Testis (tissue), 2 donors: ENCODE measurements at regions not wholly inside any gene's neighbourhood (a gene's known extent, or its start where the extent isn't known, plus 50 kb on each side); places are given as distances from the start of the nearest gene placed in this dataset.

Experiments
- DNase-seq: peaks from one replicate; pipeline ENCODE4 v3.0.0-alpha.2; 2019
- H3K27ac ChIP-seq, 2 donors: fragments of 200-600 bp; sonication (generic); one replicate each; pipeline ENCODE4 v1.5.1; 2019
- H3K27me3 ChIP-seq: fragments of 200-600 bp; sonication (generic); one replicate; pipeline ENCODE4 v1.5.1; 2019
- H3K36me3 ChIP-seq: fragments of 200-600 bp; sonication (generic); one replicate; pipeline ENCODE4 v1.5.1; 2017; ENCODE audit warnings: low read depth; ENCODE audit errors: missing control alignments
- H3K4me1 ChIP-seq: fragments of 200-600 bp; sonication (generic); one replicate; pipeline ENCODE4 v1.5.1; 2019
- H3K4me3 ChIP-seq, 2 donors: fragments of 200-600 bp; sonication (generic); one replicate each; pipeline ENCODE4 v1.5.1; 2017 to 2019
- H3K9me3 ChIP-seq: fragments of 200-600 bp; sonication (generic); one replicate; pipeline ENCODE4 v1.5.1; 2017
- POLR2A ChIP-seq: fragments of 450-650 bp; IDR thresholded peaks from one replicate; pipeline ENCODE4 v1.6.1; 2017; ENCODE audit warnings: antibody characterized with exemption, mild to moderate bottlenecking, moderate library complexity
- WGBS, 2 donors: methylation state at CpG; one replicate each; pipeline ENCODE4 v1.1.5; 2018; 5-methylcytosine and 5-hydroxymethylcytosine counted together
- intact Hi-C: fragments of 100-400 bp; cut with DNase I; formaldehyde crosslinking; loops from one replicate; pipeline ENCODE4 v1.15.1; 2023; ENCODE audit warnings: low total_unique reads
- TF ChIP-seq, protein P1 (sequence below), 3 experiments: fragments of 450-650 bp in 2 of 3; fragments of 200-600 bp in 1 of 3; sonication (generic) in 1 of 3; IDR thresholded peaks; one replicate each; pipeline ENCODE4 v1.5.1; 2016 to 2019; ENCODE audit warnings: antibody characterized with exemption in 3 of 3, mild to moderate bottlenecking in 2 of 3, moderate library complexity in 1 of 3

DNA sequence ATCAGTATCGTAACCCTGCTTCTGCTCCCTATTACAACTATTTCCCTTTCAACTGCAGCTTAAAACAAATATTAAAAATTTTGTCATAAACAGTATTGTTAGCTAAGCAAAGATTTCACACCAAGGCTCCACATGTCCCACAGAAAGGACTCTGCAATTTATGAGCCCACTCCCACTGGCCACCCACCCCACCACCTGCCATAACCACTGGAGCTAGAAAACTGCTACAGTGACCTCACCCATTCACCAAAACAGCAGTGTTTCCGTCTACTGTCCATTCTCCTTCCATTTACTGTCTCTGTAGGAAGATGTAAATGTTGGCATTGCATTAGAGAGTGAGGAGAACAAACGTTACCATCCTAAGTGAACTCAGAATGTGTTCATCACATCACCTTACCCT lies 150.9 kb downstream of the IMPG2 start:
- Histone ChIP-seq H3K36me3 (no peaks in the 10 kb centered on the region), H3K27ac (no peak overlapping the region), H3K27me3 (no peaks in the 10 kb centered on the region), H3K4me3 (no peak overlapping the region), H3K4me1 (peaks cover 6% of the 10 kb centered on the region), H3K9me3 (no peaks in the 10 kb centered on the region)
- DNase-seq, result no peak
- WGBS, 2 donors, result 78 to 81% methylated on average over 3 of the region's 3 CpGs
- intact Hi-C loops, result no loop called here
- TF ChIP-seq, protein P1, sequence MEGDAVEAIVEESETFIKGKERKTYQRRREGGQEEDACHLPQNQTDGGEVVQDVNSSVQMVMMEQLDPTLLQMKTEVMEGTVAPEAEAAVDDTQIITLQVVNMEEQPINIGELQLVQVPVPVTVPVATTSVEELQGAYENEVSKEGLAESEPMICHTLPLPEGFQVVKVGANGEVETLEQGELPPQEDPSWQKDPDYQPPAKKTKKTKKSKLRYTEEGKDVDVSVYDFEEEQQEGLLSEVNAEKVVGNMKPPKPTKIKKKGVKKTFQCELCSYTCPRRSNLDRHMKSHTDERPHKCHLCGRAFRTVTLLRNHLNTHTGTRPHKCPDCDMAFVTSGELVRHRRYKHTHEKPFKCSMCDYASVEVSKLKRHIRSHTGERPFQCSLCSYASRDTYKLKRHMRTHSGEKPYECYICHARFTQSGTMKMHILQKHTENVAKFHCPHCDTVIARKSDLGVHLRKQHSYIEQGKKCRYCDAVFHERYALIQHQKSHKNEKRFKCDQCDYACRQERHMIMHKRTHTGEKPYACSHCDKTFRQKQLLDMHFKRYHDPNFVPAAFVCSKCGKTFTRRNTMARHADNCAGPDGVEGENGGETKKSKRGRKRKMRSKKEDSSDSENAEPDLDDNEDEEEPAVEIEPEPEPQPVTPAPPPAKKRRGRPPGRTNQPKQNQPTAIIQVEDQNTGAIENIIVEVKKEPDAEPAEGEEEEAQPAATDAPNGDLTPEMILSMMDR (IDR thresholded peaks at IDR 0.05), result no peak
- TF ChIP-seq POLR2A, result no peak

DNA sequence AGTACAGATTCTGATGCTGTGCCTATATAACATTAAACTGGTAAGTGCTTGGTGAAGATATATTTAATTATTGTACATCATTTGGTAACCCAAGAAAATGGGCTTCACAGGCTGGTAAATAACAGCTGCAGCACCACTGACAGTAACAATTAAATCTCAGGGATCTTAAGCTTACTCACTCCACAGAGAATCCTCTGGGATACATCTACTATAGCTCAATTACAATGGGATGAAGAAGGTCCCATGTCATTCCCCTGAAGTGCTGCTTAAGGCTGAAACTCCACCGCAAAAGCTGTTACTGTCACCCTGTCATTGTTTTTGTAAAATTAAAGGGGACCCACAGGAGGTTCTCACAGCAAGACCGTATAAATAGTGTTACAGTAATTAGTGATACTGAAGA lies 153.0 kb downstream of the IMPG2 start:
- DNase-seq, result no peak
- Histone ChIP-seq H3K4me3 (no peak overlapping the region), H3K36me3 (no peaks in the 10 kb centered on the region), H3K27me3 (no peaks in the 10 kb centered on the region), H3K4me1 (peaks cover 6% of the 10 kb centered on the region), H3K9me3 (no peaks in the 10 kb centered on the region), H3K27ac (no peak overlapping the region)
- TF ChIP-seq, protein P1 (IDR thresholded peaks at IDR 0.05), result no peak
- no peak for TF ChIP-seq POLR2A
- WGBS, 2 donors, result 88 to 89% methylated on average over 2 of the region's 2 CpGs
- intact Hi-C loops, result no loop called here

DNA sequence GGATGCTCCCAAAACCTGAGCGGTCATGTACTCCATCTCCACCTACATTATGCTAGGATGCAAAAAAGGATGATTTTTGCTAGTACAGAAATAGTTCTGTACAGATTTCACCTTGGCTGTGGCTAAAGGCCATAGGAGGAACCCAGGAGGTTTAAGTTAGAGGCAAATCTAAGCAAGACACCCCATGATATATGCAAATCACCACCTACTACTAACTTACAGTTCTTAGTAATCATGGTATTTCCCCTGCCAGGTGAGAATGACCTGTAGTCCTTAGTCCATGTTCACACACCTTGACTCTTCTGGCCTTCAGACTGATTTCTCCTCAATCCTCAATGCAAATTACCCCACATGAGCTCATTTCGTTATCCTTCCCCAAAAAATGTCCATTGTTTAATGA lies 154.2 kb downstream of the IMPG2 start:
- H3K27ac ChIP-seq, result no peak overlapping the region
- peaks cover 6% of the 10 kb centered on the region for H3K4me1 ChIP-seq
- no peaks in the 10 kb centered on the region for H3K36me3 ChIP-seq
- no peaks in the 10 kb centered on the region for H3K9me3 ChIP-seq
- TF ChIP-seq, protein P1 (IDR thresholded peaks at IDR 0.05), result no peak
- TF ChIP-seq POLR2A, result no peak
- 94 to 95% methylated on average over 2 of the region's 2 CpGs for WGBS, 2 donors
- intact Hi-C loops, result no loop called here
- DNase-seq, result no peak
- no peak overlapping the region for H3K4me3 ChIP-seq
- H3K27me3 ChIP-seq, result no peaks in the 10 kb centered on the region

DNA sequence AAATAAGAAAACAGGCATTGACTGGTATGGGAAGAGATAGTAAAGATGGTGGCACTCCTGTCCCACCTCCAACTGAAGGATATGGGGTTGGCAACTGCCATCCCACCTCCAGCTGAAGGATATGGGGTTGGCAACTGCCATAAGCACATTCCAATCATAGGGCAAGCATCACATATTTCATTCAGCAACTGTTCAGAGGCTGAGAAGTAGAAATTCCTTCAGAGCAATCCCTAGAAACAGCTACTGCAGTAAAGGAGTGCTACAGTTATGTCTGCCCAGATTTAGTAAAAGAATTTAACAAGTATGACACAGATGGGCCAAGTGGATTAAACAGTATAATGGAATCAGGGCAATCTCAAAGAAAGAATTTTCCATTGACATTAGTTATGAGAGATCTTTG lies 156.8 kb downstream of the IMPG2 start:
- intact Hi-C loops, result no loop called here
- H3K27ac ChIP-seq, result no peak overlapping the region
- H3K4me3 ChIP-seq, result no peak overlapping the region
- no peaks in the 10 kb centered on the region for H3K36me3 ChIP-seq
- H3K27me3 ChIP-seq, result no peaks in the 10 kb centered on the region
- no peaks in the 10 kb centered on the region for H3K4me1 ChIP-seq
- TF ChIP-seq POLR2A, result no peak
- TF ChIP-seq, protein P1 (IDR thresholded peaks at IDR 0.05), result no peak
- no peak for DNase-seq
- no peaks in the 10 kb centered on the region for H3K9me3 ChIP-seq

DNA sequence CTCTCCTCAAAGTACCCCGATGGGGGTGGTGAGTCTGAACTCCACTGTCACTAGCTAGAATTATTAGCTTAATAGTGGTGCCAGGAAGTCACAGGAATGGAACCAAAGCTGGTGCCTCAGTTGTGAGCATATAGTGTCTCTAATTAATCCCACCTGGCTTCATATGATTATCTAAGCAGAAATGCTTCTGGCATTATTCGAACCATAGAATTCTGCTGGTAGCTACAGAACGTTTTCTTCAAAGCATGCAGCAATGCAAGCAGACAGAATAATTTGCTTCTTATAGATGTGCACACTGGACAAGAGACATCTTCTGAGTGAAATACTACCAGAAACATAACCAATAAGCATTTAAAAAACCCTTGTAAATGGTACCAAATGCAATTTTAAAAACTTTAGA lies 160.9 kb downstream of the IMPG2 start:
- H3K27ac ChIP-seq, result no peak overlapping the region
- H3K9me3 ChIP-seq, result no peaks in the 10 kb centered on the region
- no peaks in the 10 kb centered on the region for H3K4me1 ChIP-seq
- no peak for DNase-seq
- H3K4me3 ChIP-seq, result no peak overlapping the region
- H3K27me3 ChIP-seq, result no peaks in the 10 kb centered on the region
- intact Hi-C loops, result no loop called here
- no peaks in the 10 kb centered on the region for H3K36me3 ChIP-seq
- WGBS, 2 donors, result 83 to 92% methylated on average over 2 to 3 of the region's 3 CpGs
- no peak for TF ChIP-seq POLR2A
- TF ChIP-seq, protein P1 (IDR thresholded peaks at IDR 0.05), result no peak
